Transverse colon (tissue), 3 donors: ENCODE measurements at regions not wholly inside any gene's neighbourhood (a gene's known extent, or its start where the extent isn't known, plus 50 kb on each side); places are given as distances from the start of the nearest gene placed in this dataset.

ENCODE experiments used
- POLR2A ChIP-seq: fragments of 450-650 bp; IDR thresholded peaks from one replicate; pipeline ENCODE4 v1.6.1; 2016; ENCODE audit warnings: antibody characterized with exemption, mild to moderate bottlenecking, moderate library complexity
- POLR2AphosphoS5 ChIP-seq, 3 donors: sonication (generic); formaldehyde crosslinking; IDR thresholded peaks; one replicate each; pipeline ENCODE4 v1.6.1; 2016; ENCODE audit warnings: antibody characterized with exemption in 3 of 3

- TF ChIP-seq POLR2A, result no peak
- TF ChIP-seq POLR2AphosphoS5 (IDR thresholded peaks at IDR 0.05), result no peak
These were observed 87.8 kb upstream of the SLC39A10 start for GRCh38 chr2:195569255-195569654.
